A673 (cell line): ENCODE measurements at regions not wholly inside any gene's neighbourhood (a gene's known extent, or its start where the extent isn't known, plus 50 kb on each side); places are given as distances from the start of the nearest gene placed in this dataset.

Experiments used
- BruUV-seq: library from RNA; stranded (reverse); fragments of 400-500 nt; replicated peaks from 2 replicates; lab custom pipeline; 2021; lab: Mats Ljungman, UMichigan
- CTCF ChIA-PET: fragments of 300-600 bp; sonication (Branson Sonifier 250); formaldehyde crosslinking; loops from one replicate; lab custom pipeline; 2022; ENCODE audit warnings: antibody characterized with exemption; lab: Charles Lee
- POLR2A ChIA-PET: fragments of 300-600 bp; sonication (Branson Sonifier 250); formaldehyde crosslinking; loops from one replicate; lab custom pipeline; 2022; ENCODE audit warnings: antibody characterized with exemption; ENCODE audit not compliant: low non-redundant PET; lab: Charles Lee
- DNase-seq: peaks from one replicate; pipeline ENCODE4 v3.0.0-alpha.2; 2015; ENCODE audit warnings: low spot score
- H3K27ac ChIP-seq: fragments of 200-600 bp; sonication (generic); 2 replicates; pipeline ENCODE4 v1.5.1; 2016; ENCODE audit warnings: mixed run types, low read depth, mild to moderate bottlenecking, mixed read lengths, antibody characterized with exemption, low read length; ENCODE audit not compliant: poor library complexity, severe bottlenecking
- H3K27me3 ChIP-seq: fragments of 200-600 bp; sonication (generic); replicated peaks from 2 replicates; pipeline ENCODE4 v1.6.1; 2017; ENCODE audit warnings: mixed run types, low read depth, mild to moderate bottlenecking, mixed read lengths, antibody characterized with exemption, low read length; ENCODE audit not compliant: insufficient read depth, poor library complexity
- H3K36me3 ChIP-seq: fragments of 200-600 bp; sonication (generic); 2 replicates; pipeline ENCODE4 v1.6.1; 2016; ENCODE audit warnings: mixed run types, mild to moderate bottlenecking, mixed read lengths, antibody characterized with exemption, low read length; ENCODE audit not compliant: insufficient read depth, poor library complexity, severe bottlenecking
- H3K4me1 ChIP-seq: fragments of 200-600 bp; sonication (generic); 2 replicates; pipeline ENCODE4 v1.6.1; 2017; ENCODE audit warnings: mixed run types, mild to moderate bottlenecking, mixed read lengths, antibody characterized with exemption, low read length; ENCODE audit not compliant: insufficient read depth, poor library complexity, severe bottlenecking
- H3K4me3 ChIP-seq: fragments of 200-600 bp; sonication (generic); 2 replicates; pipeline ENCODE4 v1.5.1; 2016; ENCODE audit warnings: low read depth, mixed run types, mild to moderate bottlenecking, mixed read lengths, low read length; ENCODE audit not compliant: poor library complexity, severe bottlenecking
- H3K9me3 ChIP-seq: fragments of 200-600 bp; sonication (generic); 2 replicates; pipeline ENCODE4 v1.6.1; 2016; ENCODE audit warnings: mixed run types, low read depth, mild to moderate bottlenecking, mixed read lengths, antibody characterized with exemption, low read length; ENCODE audit not compliant: poor library complexity, severe bottlenecking
- CTCF ChIP-seq: fragments of 300-800, 200-600 bp; sonication (generic); conservative IDR thresholded peaks from 2 replicates; pipeline ENCODE4 v1.5.1; 2017; ENCODE audit warnings: low read depth, mild to moderate bottlenecking, antibody characterized with exemption, low read length, moderate library complexity, mixed read lengths
- EZH2 ChIP-seq: fragments of 200-600 bp; sonication (generic); IDR thresholded peaks from 2 replicates; pipeline ENCODE4 v1.6.1; 2017; ENCODE audit warnings: borderline replicate concordance, low read depth, mild to moderate bottlenecking, mixed read lengths, antibody characterized with exemption, low read length; ENCODE audit not compliant: poor library complexity, severe bottlenecking
- intact Hi-C: fragments of 100-400 bp; cut with micrococcal nuclease; formaldehyde crosslinking; loops from one replicate; pipeline ENCODE4 v1.10.0; 2022; ENCODE audit not compliant: unreplicated experiment

- H3K9me3 ChIP-seq = no peaks in the 10 kb centered on the region
- H3K4me3 ChIP-seq = no peak overlapping the region
- TF ChIP-seq CTCF (no peak), EZH2 (no peak)
- intact Hi-C loops = no loop called here
- DNase-seq = no peak
- no peaks in the 10 kb centered on the region for H3K27me3 ChIP-seq
- H3K4me1 ChIP-seq = no peaks in the 10 kb centered on the region
- POLR2A ChIA-PET = interaction anchor here (0.6 kb wide), 1 partner anchor 1941 kb away, joined by 3 read pairs; no protein-coding TSS in a partner anchor
- CTCF ChIA-PET = no interaction called here
- no TSS peak for BruUV-seq
- no peak overlapping the region for H3K27ac ChIP-seq
- H3K36me3 ChIP-seq = no peaks in the 10 kb centered on the region
These were observed 1996.2 kb upstream of the FLRT2 start for GRCh38 chr14:83533734-83534133.

GRCh38 chr14:83534995-83535394, 1994.9 kb upstream of the FLRT2 start:
- ChIA-PET POLR2A (no interaction called here), CTCF (no interaction called here)
- H3K27me3 ChIP-seq = no peaks in the 10 kb centered on the region
- intact Hi-C loops = no loop called here
- no peaks in the 10 kb centered on the region for H3K36me3 ChIP-seq
- DNase-seq = no peak
- no peaks in the 10 kb centered on the region for H3K9me3 ChIP-seq
- no peaks in the 10 kb centered on the region for H3K4me1 ChIP-seq
- TF ChIP-seq EZH2 (no peak), CTCF (no peak)
- no peak overlapping the region for H3K4me3 ChIP-seq
- H3K27ac ChIP-seq = no peak overlapping the region
- no TSS peak for BruUV-seq

DNA sequence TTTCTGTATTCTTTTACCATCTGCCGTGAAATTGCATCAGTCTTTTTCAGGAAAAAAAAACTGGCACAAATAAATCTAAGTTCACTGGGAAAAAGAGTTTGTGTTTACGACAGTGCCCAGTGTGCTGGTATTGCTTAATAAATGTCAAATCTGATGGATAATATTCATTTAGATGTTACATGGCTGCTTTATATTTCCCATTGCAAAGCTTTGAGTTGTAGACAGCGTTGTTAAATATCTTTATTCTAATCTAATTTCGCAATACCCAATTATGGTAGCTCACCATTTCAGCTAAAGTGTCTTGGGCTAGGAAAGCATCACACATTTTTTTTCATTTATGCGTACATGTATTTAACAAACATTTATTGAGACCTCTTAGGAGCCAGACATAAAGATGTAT, 1994.5 kb upstream of the FLRT2 start:
- TF ChIP-seq CTCF = no peak
- TF ChIP-seq EZH2 = no peak
- Histone ChIP-seq H3K9me3 (no peaks in the 10 kb centered on the region), H3K36me3 (no peaks in the 10 kb centered on the region), H3K4me1 (no peaks in the 10 kb centered on the region), H3K27me3 (no peaks in the 10 kb centered on the region), H3K4me3 (no peak overlapping the region), H3K27ac (no peak overlapping the region)
- ChIA-PET POLR2A (no interaction called here), CTCF (no interaction called here)
- no peak for DNase-seq
- BruUV-seq = no TSS peak
- intact Hi-C loops = no loop called here
